Ovary (tissue), 7 donors: ENCODE measurements at regions not wholly inside any gene's neighbourhood (a gene's known extent, or its start where the extent isn't known, plus 50 kb on each side); places are given as distances from the start of the nearest gene placed in this dataset.
A peak's percentile ranks its signal among the peaks of the same experiment; 100 is the strongest.

Experiments used
- DNase-seq, 5 donors: peaks; one replicate each; pipeline ENCODE4 v3.0.0-alpha.2; 2019 to 2020
- H3K27ac ChIP-seq, 2 donors: fragments of 200-600 bp; one replicate each; pipeline versions ENCODE4 v1.5.1 to v1.8.0; 2019 to 2022
- H3K27me3 ChIP-seq: fragments of 200-600 bp; one replicate; pipeline ENCODE4 v1.8.0; 2022
- H3K36me3 ChIP-seq: fragments of 200-600 bp; sonication (generic); one replicate; pipeline ENCODE4 v1.5.1; 2019
- H3K4me1 ChIP-seq: one replicate; pipeline ENCODE4 v1.8.1; 2013; ENCODE audit warnings: mild to moderate bottlenecking, moderate library complexity; ENCODE audit not compliant: insufficient read depth
- H3K4me3 ChIP-seq: fragments of 200-600 bp; sonication (generic); one replicate; pipeline ENCODE4 v1.5.1; 2017
- H3K9me3 ChIP-seq, 2 donors: fragments of 200-600 bp in 1 of 2; sonication (generic) in 1 of 2; one replicate each; pipeline versions ENCODE4 v1.5.1 to v1.8.1; 2013 to 2019; ENCODE audit warnings: mild to moderate bottlenecking in 1 of 2, moderate library complexity in 1 of 2
- CTCF ChIP-seq, 3 donors: fragments of 450-650 bp in 2 of 3; fragments of 200-600 bp in 1 of 3; IDR thresholded peaks; one replicate each; pipeline versions ENCODE4 v1.5.1 to v1.8.0; 2016 to 2022; ENCODE audit warnings: antibody characterized with exemption in 3 of 3, mild to moderate bottlenecking in 1 of 3
- EP300 ChIP-seq: sonication (generic); formaldehyde crosslinking; IDR thresholded peaks from one replicate; pipeline ENCODE4 v1.6.1; 2017; ENCODE audit warnings: antibody characterized with exemption
- POLR2A ChIP-seq: fragments of 450-650 bp; IDR thresholded peaks from one replicate; pipeline ENCODE4 v1.6.1; 2017; ENCODE audit warnings: antibody characterized with exemption, mild to moderate bottlenecking, moderate library complexity
- WGBS, 3 donors: extraction: QIAGEN DNeasy Blood & Tissue Kit in 1 of 3; methylation state at CpG; one replicate each; pipeline versions ENCODE4 v1.1.5 to v1.1.7; 2013 to 2017; 5-methylcytosine and 5-hydroxymethylcytosine counted together
- intact Hi-C, 4 donors: fragments of 100-400 bp; cut with DNase I; formaldehyde crosslinking; loops; one replicate each; pipeline versions ENCODE4 v1.11.0 to v1.15.1; 2022 to 2023
- donor health status: DM: no; HTN: no; CAD: no; lungs with moderate emphysema.
- donor health status: DM: no; HTN: no; CAD: no.
- donor health status: Bipolar disorder and iron deficiency.
- donor health status: DM: no; HTN: no; CAD: no.
- donor health status: DM: yes; HTN: yes; CAD: no.

- no peaks in the 10 kb centered on the region for H3K9me3 ChIP-seq
- H3K36me3 ChIP-seq = no peaks in the 10 kb centered on the region
- no peak overlapping the region for H3K4me3 ChIP-seq
- 82 to 93% (median 86%) methylated on average over 19 of the region's 19 CpGs for WGBS, 3 donors
- intact Hi-C loops = loop anchor here in 1 of 4 donors (10.0 kb wide), 1 partner anchor 584 kb away; no protein-coding TSS in a partner anchor
- no peaks in the 10 kb centered on the region for H3K27me3 ChIP-seq
- no peak overlapping the region for H3K27ac ChIP-seq
- no peaks in the 10 kb centered on the region for H3K4me1 ChIP-seq
- TF ChIP-seq CTCF (IDR thresholded peaks at IDR 0.05) = no peak
- TF ChIP-seq EP300 = no peak
- no peak for TF ChIP-seq POLR2A
- DNase-seq = no peak
Measured at GRCh38 chr6:168901076-168901475, 352.6 kb downstream of the THBS2 start.

- Histone ChIP-seq H3K36me3 (no peaks in the 10 kb centered on the region), H3K9me3 (no peaks in the 10 kb centered on the region), H3K27ac (no peak overlapping the region), H3K27me3 (no peaks in the 10 kb centered on the region), H3K4me1 (peaks cover 2% of the 10 kb centered on the region), H3K4me3 (no peak overlapping the region)
- TF ChIP-seq EP300 = no peak
- no peak for TF ChIP-seq CTCF (IDR thresholded peaks at IDR 0.05)
- TF ChIP-seq POLR2A = no peak
- DNase-seq = no peak
- 67 to 69% (median 67%) methylated on average over 9 of the region's 9 CpGs for WGBS, 3 donors
- intact Hi-C loops = loop anchor here in 1 of 4 donors (10.0 kb wide), 1 partner anchor 748 kb away; no protein-coding TSS in a partner anchor
Measured at GRCh38 chr6:168896321-168896720, 357.3 kb downstream of the THBS2 start.

GRCh38 chr6:168895102-168895812, 358.4 kb downstream of the THBS2 start:
- no peaks in the 10 kb centered on the region for H3K9me3 ChIP-seq
- no peaks in the 10 kb centered on the region for H3K27me3 ChIP-seq
- intact Hi-C loops = loop anchor here in 1 of 4 donors (10.0 kb wide), 1 partner anchor 750 kb away; no protein-coding TSS in a partner anchor
- no peak overlapping the region for H3K4me3 ChIP-seq
- no peak for TF ChIP-seq EP300
- peak; percentile 78 to 90 (median 88) for TF ChIP-seq CTCF (IDR thresholded peaks at IDR 0.05)
- TF ChIP-seq POLR2A = no peak
- no peak overlapping the region for H3K27ac ChIP-seq
- DNase-seq = peak; percentile 75 to 87 (median 86)
- peaks cover 2% of the 10 kb centered on the region for H3K4me1 ChIP-seq
- 33 to 34% (median 33%) methylated on average over 17 of the region's 17 CpGs for WGBS, 3 donors
- H3K36me3 ChIP-seq = no peaks in the 10 kb centered on the region

GRCh38 chr6:168892031-168892430, 361.6 kb downstream of the THBS2 start:
- no peak for DNase-seq
- no peaks in the 10 kb centered on the region for H3K27me3 ChIP-seq
- no peak overlapping the region for H3K4me3 ChIP-seq
- intact Hi-C loops = loop anchor here in 1 of 4 donors (10.0 kb wide), 1 partner anchor 753 kb away; no protein-coding TSS in a partner anchor
- no peaks in the 10 kb centered on the region for H3K9me3 ChIP-seq
- H3K4me1 ChIP-seq = peaks cover 2% of the 10 kb centered on the region
- 54 to 94% (median 79%) methylated on average over 5 of the region's 5 CpGs for WGBS, 3 donors
- TF ChIP-seq CTCF (IDR thresholded peaks at IDR 0.05) = no peak
- no peak overlapping the region for H3K27ac ChIP-seq
- no peaks in the 10 kb centered on the region for H3K36me3 ChIP-seq
